Psoas muscle (tissue), 7 donors: ENCODE measurements at regions not wholly inside any gene's neighbourhood (a gene's known extent, or its start where the extent isn't known, plus 50 kb on each side); places are given as distances from the start of the nearest gene placed in this dataset.

Source experiments
- ATAC-seq, 4 donors: fragments of 200-7000 bp; cut with Tn5 transposase; one replicate each; pipeline ENCODE4 v1.9.1; 2020; ENCODE audit warnings: moderate library complexity in 3 of 4, mild to moderate bottlenecking in 2 of 4
- DNase-seq, 2 donors: peaks; one replicate each; pipeline ENCODE4 v3.0.0-alpha.2; 2020
- H3K27ac ChIP-seq: fragments of 200-600 bp; one replicate; pipeline ENCODE4 v1.8.0; 2022
- H3K27me3 ChIP-seq, 3 donors: fragments of 200-600 bp in 1 of 3; one replicate each; pipeline versions ENCODE4 v1.6.1 to v1.8.0; 2013 to 2022; ENCODE audit warnings: low read length in 2 of 3, mild to moderate bottlenecking in 2 of 3, moderate library complexity in 1 of 3; ENCODE audit not compliant: insufficient read depth in 3 of 3
- H3K36me3 ChIP-seq, 2 donors: fragments of 200-600 bp in 1 of 2; one replicate each; pipeline versions ENCODE4 v1.6.1 to v1.8.0; 2013 to 2022; ENCODE audit warnings: low read depth in 1 of 2, mild to moderate bottlenecking in 1 of 2, moderate library complexity in 1 of 2; ENCODE audit not compliant: insufficient read depth in 1 of 2
- H3K4me1 ChIP-seq: fragments of 200-600 bp; one replicate; pipeline ENCODE4 v1.8.0; 2022
- H3K4me3 ChIP-seq: fragments of 200-600 bp; one replicate; pipeline ENCODE4 v1.8.0; 2022; ENCODE audit warnings: mild to moderate bottlenecking
- H3K9me3 ChIP-seq: fragments of 200-600 bp; one replicate; pipeline ENCODE4 v1.8.0; 2022
- WGBS, 3 donors: extraction: QIAGEN DNeasy Blood & Tissue Kit; methylation state at CpG; one replicate each; pipeline versions ENCODE4 v1.1.6 to v1.1.7; 2013; 5-methylcytosine and 5-hydroxymethylcytosine counted together
- intact Hi-C, 2 donors: fragments of 100-400 bp; cut with DNase I; formaldehyde crosslinking; loops; one replicate each; pipeline versions ENCODE4 v1.11.0 to v1.14.2; 2022
- TF ChIP-seq, protein P1 (sequence below): fragments of 200-600 bp; IDR thresholded peaks from one replicate; pipeline ENCODE4 v1.8.0; 2022; ENCODE audit warnings: antibody characterized with exemption
- donor health status: healthy with polysubstance abuse.
- donor health status: DM: no; HTN: no; CAD: no; lungs with moderate emphysema.
- donor health status: Bipolar disorder and iron deficiency.
- donor health status: healthy.
- donor health status: DM: yes; HTN: yes; CAD: no.
- donor health status: DM: no; HTN: no; CAD: no.
- donor health status: DM: yes; HTN: yes; CAD: no.

DNA sequence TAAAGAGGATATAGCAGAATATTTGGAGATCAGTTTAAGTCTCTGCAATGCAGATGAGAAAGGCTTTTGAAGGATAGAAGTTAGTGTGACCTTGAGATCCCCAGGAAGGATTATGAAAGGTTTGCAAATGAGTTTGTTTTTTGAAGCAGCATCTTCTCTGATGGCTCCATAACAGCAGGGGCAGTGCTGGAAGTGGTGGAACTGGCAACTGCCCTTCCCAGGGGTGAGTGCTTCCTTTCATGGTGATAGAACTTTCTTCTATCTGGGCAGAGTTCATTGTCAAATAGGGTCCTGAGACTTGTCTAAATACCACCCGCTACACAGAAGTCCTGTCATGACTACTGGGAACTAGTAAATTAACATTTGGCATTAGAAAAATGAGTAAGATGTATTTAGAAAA is 314.2 kb upstream of the MCTP2 start:
- Histone ChIP-seq H3K36me3 (no peaks in the 10 kb centered on the region), H3K27ac (no peak overlapping the region), H3K4me3 (no peak overlapping the region), H3K27me3 (no peaks in the 10 kb centered on the region), H3K9me3 (no peaks in the 10 kb centered on the region), H3K4me1 (no peaks in the 10 kb centered on the region)
- no peak for ATAC-seq
- DNase-seq = no peak
- 93 to 100% (median 98%) methylated on average over 1 of the region's 1 CpG for WGBS, 3 donors
- intact Hi-C loops = no loop called here
- TF ChIP-seq, protein P1, sequence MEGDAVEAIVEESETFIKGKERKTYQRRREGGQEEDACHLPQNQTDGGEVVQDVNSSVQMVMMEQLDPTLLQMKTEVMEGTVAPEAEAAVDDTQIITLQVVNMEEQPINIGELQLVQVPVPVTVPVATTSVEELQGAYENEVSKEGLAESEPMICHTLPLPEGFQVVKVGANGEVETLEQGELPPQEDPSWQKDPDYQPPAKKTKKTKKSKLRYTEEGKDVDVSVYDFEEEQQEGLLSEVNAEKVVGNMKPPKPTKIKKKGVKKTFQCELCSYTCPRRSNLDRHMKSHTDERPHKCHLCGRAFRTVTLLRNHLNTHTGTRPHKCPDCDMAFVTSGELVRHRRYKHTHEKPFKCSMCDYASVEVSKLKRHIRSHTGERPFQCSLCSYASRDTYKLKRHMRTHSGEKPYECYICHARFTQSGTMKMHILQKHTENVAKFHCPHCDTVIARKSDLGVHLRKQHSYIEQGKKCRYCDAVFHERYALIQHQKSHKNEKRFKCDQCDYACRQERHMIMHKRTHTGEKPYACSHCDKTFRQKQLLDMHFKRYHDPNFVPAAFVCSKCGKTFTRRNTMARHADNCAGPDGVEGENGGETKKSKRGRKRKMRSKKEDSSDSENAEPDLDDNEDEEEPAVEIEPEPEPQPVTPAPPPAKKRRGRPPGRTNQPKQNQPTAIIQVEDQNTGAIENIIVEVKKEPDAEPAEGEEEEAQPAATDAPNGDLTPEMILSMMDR = no peak

DNA sequence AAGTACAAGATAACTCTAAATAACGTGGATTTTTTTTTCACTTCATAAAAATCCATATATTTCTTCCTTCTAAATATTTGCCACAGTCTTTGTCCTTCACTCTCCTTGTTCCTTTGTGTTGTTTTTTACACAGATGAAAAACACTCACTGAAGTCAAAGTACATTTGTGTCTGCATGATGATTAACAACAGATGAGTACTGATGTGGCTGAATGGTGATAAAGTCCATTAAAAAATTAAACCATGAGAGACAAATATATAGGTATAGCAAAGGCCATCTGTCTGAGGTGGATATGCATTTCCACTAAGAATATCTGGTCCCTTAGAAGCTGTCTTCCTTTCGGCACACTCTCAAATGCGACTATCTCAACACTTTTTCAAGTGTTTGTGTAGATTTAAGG is 317.5 kb upstream of the MCTP2 start:
- 83 to 93% (median 90%) methylated on average over 3 of the region's 3 CpGs for WGBS, 3 donors
- no peak for ATAC-seq

GRCh38 chr15:93913310-93913709 is 318.1 kb upstream of the MCTP2 start:
- intact Hi-C loops = no loop called here
- DNase-seq = no peak
- Histone ChIP-seq H3K36me3 (no peaks in the 10 kb centered on the region), H3K4me3 (no peak overlapping the region), H3K27me3 (no peaks in the 10 kb centered on the region), H3K27ac (no peak overlapping the region), H3K9me3 (no peaks in the 10 kb centered on the region), H3K4me1 (no peaks in the 10 kb centered on the region)
- 64 to 69% (median 65%) methylated on average over 2 of the region's 2 CpGs for WGBS, 3 donors
- ATAC-seq = no peak
- TF ChIP-seq, protein P1 = no peak

More for the DNA sequence above, 317.5 kb upstream of the MCTP2 start:
- no peaks in the 10 kb centered on the region for H3K36me3 ChIP-seq
- H3K4me3 ChIP-seq = no peak overlapping the region
- DNase-seq = no peak
- no peaks in the 10 kb centered on the region for H3K9me3 ChIP-seq
- H3K4me1 ChIP-seq = no peaks in the 10 kb centered on the region
- intact Hi-C loops = no loop called here
- TF ChIP-seq, protein P1 = no peak
- no peaks in the 10 kb centered on the region for H3K27me3 ChIP-seq
- no peak overlapping the region for H3K27ac ChIP-seq

- WGBS, 3 donors = 94 to 95% (median 94%) methylated on average over 39 of the region's 39 CpGs
- Histone ChIP-seq H3K36me3 (no peaks in the 10 kb centered on the region), H3K4me1 (no peaks in the 10 kb centered on the region), H3K4me3 (no peak overlapping the region), H3K27ac (no peak overlapping the region), H3K9me3 (no peaks in the 10 kb centered on the region), H3K27me3 (no peaks in the 10 kb centered on the region)
- TF ChIP-seq, protein P1 = no peak
- no peak for DNase-seq
- ATAC-seq = no peak
- intact Hi-C loops = no loop called here
These were observed 330.6 kb upstream of the MCTP2 start for GRCh38 chr15:93900476-93901400.
